AG04449 (cell line): ENCODE measurements at regions not wholly inside any gene's neighbourhood (a gene's known extent, or its start where the extent isn't known, plus 50 kb on each side); places are given as distances from the start of the nearest gene placed in this dataset.

Source experiments
- CTCF ChIA-PET: fragments of 350-600 bp; formaldehyde crosslinking; extraction: SDS; loops from one replicate; lab custom pipeline; 2021; ENCODE audit warnings: antibody characterized with exemption; lab: Yijun Ruan, JAX
- POLR2A ChIA-PET: fragments of 400-600, 350-600 bp; formaldehyde crosslinking; extraction: SDS; loops from one replicate; lab custom pipeline; 2020; ENCODE audit warnings: antibody characterized with exemption, inconsistent platforms; lab: Yijun Ruan, JAX
- DNase-seq: peaks from one replicate; pipeline ENCODE4 v3.0.0-alpha.2; 2010; ENCODE audit warnings: low read depth, low spot score
- H3K4me3 ChIP-seq: 2 replicates; pipeline ENCODE4 v1.5.1; 2011; ENCODE audit warnings: low read depth, mild to moderate bottlenecking, control low read depth, low read length
- TF ChIP-seq, protein P1 (sequence below): IDR thresholded peaks from one replicate; pipeline ENCODE4 v1.5.1; 2011; ENCODE audit warnings: mild to moderate bottlenecking, moderate library complexity, low read length, control low read depth, inconsistent platforms; ENCODE audit not compliant: insufficient read depth; ENCODE audit errors: missing control alignments

- POLR2A ChIA-PET, result no interaction called here
- TF ChIP-seq, protein P1, sequence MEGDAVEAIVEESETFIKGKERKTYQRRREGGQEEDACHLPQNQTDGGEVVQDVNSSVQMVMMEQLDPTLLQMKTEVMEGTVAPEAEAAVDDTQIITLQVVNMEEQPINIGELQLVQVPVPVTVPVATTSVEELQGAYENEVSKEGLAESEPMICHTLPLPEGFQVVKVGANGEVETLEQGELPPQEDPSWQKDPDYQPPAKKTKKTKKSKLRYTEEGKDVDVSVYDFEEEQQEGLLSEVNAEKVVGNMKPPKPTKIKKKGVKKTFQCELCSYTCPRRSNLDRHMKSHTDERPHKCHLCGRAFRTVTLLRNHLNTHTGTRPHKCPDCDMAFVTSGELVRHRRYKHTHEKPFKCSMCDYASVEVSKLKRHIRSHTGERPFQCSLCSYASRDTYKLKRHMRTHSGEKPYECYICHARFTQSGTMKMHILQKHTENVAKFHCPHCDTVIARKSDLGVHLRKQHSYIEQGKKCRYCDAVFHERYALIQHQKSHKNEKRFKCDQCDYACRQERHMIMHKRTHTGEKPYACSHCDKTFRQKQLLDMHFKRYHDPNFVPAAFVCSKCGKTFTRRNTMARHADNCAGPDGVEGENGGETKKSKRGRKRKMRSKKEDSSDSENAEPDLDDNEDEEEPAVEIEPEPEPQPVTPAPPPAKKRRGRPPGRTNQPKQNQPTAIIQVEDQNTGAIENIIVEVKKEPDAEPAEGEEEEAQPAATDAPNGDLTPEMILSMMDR, result no peak
- no peak overlapping the region for H3K4me3 ChIP-seq
- no peak for DNase-seq
- CTCF ChIA-PET, result no interaction called here
These were observed 476.5 kb upstream of the TRIB2 start for GRCh38 chr2:12240206-12240605.

DNA sequence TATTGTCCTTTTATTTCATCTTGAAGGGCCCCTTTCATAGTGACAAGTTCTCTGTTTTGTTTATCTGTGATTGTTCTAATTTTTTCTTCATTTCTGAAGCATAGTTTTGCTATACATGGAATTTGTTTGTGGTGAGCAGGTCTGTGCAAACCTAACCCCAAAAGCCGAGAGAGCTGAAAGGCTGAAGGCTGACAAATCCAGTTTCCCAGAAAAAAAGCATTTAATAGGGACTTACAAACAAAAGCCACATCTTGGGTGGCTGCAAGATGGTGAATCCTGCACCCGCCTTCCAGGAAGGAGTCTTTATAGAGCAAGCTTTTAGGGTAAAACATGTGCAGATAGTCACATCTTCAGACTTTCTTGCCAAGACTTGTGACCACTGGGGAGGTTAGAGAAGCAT is 473.4 kb upstream of the TRIB2 start:
- CTCF ChIA-PET, result no interaction called here
- TF ChIP-seq, protein P1, result no peak
- POLR2A ChIA-PET, result interaction anchor here (0.6 kb wide), 1 partner anchor 20 kb away, joined by 3 read pairs; no protein-coding TSS in a partner anchor
- H3K4me3 ChIP-seq, result no peak overlapping the region
- no peak for DNase-seq

GRCh38 chr2:12244070-12244469 is 472.7 kb upstream of the TRIB2 start:
- TF ChIP-seq, protein P1, result no peak
- DNase-seq, result no peak
- no peak overlapping the region for H3K4me3 ChIP-seq
- CTCF ChIA-PET, result no interaction called here
- POLR2A ChIA-PET, result no interaction called here

- ChIA-PET POLR2A (no interaction called here), CTCF (no interaction called here)
- TF ChIP-seq, protein P1, result no peak
- no peak overlapping the region for H3K4me3 ChIP-seq
- DNase-seq, result no peak
These were observed 465.6 kb upstream of the TRIB2 start for GRCh38 chr2:12251121-12251520.

DNA sequence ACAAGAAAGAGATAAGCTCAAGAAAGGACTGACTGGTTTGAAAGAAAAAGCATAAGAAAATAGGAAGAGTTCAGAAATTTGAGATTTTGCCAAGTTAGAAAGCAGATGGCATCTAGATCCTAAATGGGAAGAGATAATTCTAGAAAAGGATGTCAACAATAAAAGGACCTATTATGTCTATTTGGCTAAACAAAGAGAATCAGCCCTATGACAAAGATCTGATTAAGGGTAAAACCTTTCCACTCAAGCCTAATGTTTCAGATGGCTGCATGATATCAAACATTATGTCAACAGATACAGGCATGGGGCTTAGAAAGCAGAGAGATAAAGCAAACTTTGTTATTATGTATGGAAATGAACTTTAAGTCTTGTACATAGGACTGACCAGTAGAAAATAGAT is 465.0 kb upstream of the TRIB2 start:
- no peak for DNase-seq
- H3K4me3 ChIP-seq, result no peak overlapping the region
- TF ChIP-seq, protein P1, result no peak
- ChIA-PET CTCF (no interaction called here), POLR2A (no interaction called here)

DNA sequence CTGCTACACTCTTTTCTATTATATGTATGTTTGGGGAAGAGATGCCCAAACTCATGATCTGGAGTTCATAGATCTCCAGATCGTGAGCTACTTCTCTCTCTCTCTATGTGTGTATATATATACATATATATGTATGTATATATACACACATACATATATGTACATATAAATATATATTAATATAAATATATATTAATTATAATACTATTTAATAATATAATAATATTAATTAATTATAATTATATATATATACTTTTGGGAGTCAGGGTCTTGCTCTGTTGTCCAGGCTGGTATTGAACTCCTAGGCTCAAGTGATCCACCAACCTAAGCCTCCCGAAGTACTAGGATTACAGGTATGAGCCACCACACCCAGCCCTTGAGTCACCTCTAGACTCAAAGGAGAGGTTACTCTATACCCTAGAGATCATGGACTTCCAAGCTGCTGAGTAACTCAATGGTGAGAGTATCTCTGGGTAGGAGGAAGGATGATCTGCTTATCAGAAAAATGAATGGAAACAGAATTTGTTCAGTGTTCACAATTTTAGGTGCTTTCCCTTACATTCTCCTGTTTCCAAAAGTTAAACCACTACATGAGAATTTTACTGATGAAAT is 463.5 kb upstream of the TRIB2 start:
- H3K4me3 ChIP-seq, result no peak overlapping the region
- no peak for DNase-seq
- CTCF ChIA-PET, result interaction anchor here (0.8 kb wide), 1 partner anchor 280 kb away, joined by 3 read pairs; no protein-coding TSS in a partner anchor
- TF ChIP-seq, protein P1, result no peak
- POLR2A ChIA-PET, result no interaction called here
